A549 (cell line): ENCODE measurements at regions not wholly inside any gene's neighbourhood (a gene's known extent, or its start where the extent isn't known, plus 50 kb on each side); places are given as distances from the start of the nearest gene placed in this dataset.
A peak's percentile ranks its signal among the peaks of the same experiment; 100 is the strongest.
"Not testable (repeated sequence)": the region's sequence is repeated elsewhere in the genome, so short reads cannot be mapped to it uniquely, and the experiment has no call there.

ENCODE experiments used
- ATAC-seq, 2 experiments: fragments of 200-7000 bp in 1 of 2; fragments of >200 bp in 1 of 2; cut with Nextera tagmentation in 1 of 2; cut with Tn5 transposase in 1 of 2; 3 replicates each; pipeline versions ENCODE4 v1.8.0 to v1.9.1; 2018 to 2020; ENCODE audit warnings: mild to moderate bottlenecking in 1 of 2, moderate library complexity in 1 of 2
- CTCF ChIA-PET: fragments of 300-600 bp; sonication (Branson Sonifier 250); formaldehyde crosslinking; extraction: SDS; loops from one replicate; lab custom pipeline; 2021; ENCODE audit warnings: antibody characterized with exemption, inconsistent platforms; lab: Yijun Ruan, JAX
- POLR2A ChIA-PET: fragments of 350-600 bp; formaldehyde crosslinking; extraction: SDS; loops from one replicate; lab custom pipeline; 2021; ENCODE audit warnings: antibody characterized with exemption, inconsistent platforms; lab: Yijun Ruan, JAX
- DNase-seq, 2 experiments: peaks; one replicate each; pipeline versions ENCODE4 v3.0.0 to v3.0.0-alpha.2; 2011 to 2016; ENCODE audit warnings: low read depth in 1 of 2, low spot score in 1 of 2
- FAIRE-seq: peaks from 2 replicates; lab custom pipeline; 2011; peaks lifted over from hg19 to GRCh38; lab: Jason Lieb, UNC
- H3K27ac ChIP-seq, 2 experiments: fragments of >200 bp; sonication (Bioruptor Twin); formaldehyde crosslinking; 3 replicates each; pipeline ENCODE4 v1.5.1; 2016 to 2017
- H3K4me1 ChIP-seq: fragments of >200 bp; sonication (Bioruptor Twin); formaldehyde crosslinking; 3 replicates; pipeline ENCODE4 v1.6.1; 2016
- H3K4me2 ChIP-seq: fragments of >200 bp; sonication (Bioruptor Twin); formaldehyde crosslinking; 3 replicates; pipeline ENCODE4 v1.6.1; 2016
- H3K4me3 ChIP-seq: fragments of >200 bp; sonication (Bioruptor Twin); formaldehyde crosslinking; 3 replicates; pipeline ENCODE4 v1.5.1; 2016
- H3K9me3 ChIP-seq: fragments of >200 bp; sonication (Bioruptor Twin); formaldehyde crosslinking; 3 replicates; pipeline ENCODE4 v1.6.1; 2016
- CTCF ChIP-seq: fragments of >200 bp; sonication (Bioruptor Twin); formaldehyde crosslinking; IDR thresholded peaks from 3 replicates; pipeline ENCODE4 v1.5.1; 2016
- EHMT2 ChIP-seq: fragments of 200-600 bp; sonication (generic); IDR thresholded peaks from 2 replicates; pipeline ENCODE4 v1.6.1; 2016; ENCODE audit warnings: antibody characterized with exemption, low read depth, mild to moderate bottlenecking, moderate library complexity
- EP300 ChIP-seq, 2 experiments: fragments of >200 bp; sonication (Bioruptor Twin); formaldehyde crosslinking; IDR thresholded peaks; 2 replicates in 1 of 2; 3 replicates in 1 of 2; pipeline ENCODE4 v1.6.1; 2016 to 2017
- FOSB ChIP-seq: fragments of 250-450 bp; sonication (Bioruptor Pico); IDR thresholded peaks from 2 replicates; pipeline ENCODE4 v1.5.0; 2020; ENCODE audit warnings: mild to moderate bottlenecking, moderate library complexity
- FOSL2 ChIP-seq, 2 experiments: fragments of 450-650 bp in 1 of 2; fragments of >200 bp in 1 of 2; sonication (Bioruptor Twin) in 1 of 2; formaldehyde crosslinking; IDR thresholded peaks; 2 replicates each; pipeline versions ENCODE4 v1.5.0 to v1.6.1; 2016 to 2020; ENCODE audit warnings: mild to moderate bottlenecking in 1 of 2, moderate library complexity in 1 of 2
- HDAC2 ChIP-seq: fragments of 200-600 bp; sonication (generic); IDR thresholded peaks from 2 replicates; pipeline ENCODE4 v1.6.1; 2016
- MAFK ChIP-seq: fragments of 450-650 bp; IDR thresholded peaks from 2 replicates; pipeline ENCODE4 v1.6.1; 2014; ENCODE audit not compliant: partially characterized antibody
- MAZ ChIP-seq: fragments of 150-350 bp; IDR thresholded peaks from 2 replicates; pipeline ENCODE4 v1.6.1; 2014; ENCODE audit warnings: antibody characterized with exemption, low read depth, low read length, borderline replicate concordance
- MYC ChIP-seq: IDR thresholded peaks from 2 replicates; pipeline ENCODE4 v1.6.1; 2012; ENCODE audit warnings: mild to moderate bottlenecking, inconsistent platforms, low read length, improper control_type of control experiment, borderline replicate concordance
- POLR2AphosphoS2 ChIP-seq: conservative IDR thresholded peaks from 2 replicates; pipeline ENCODE4 v1.6.1; 2012; ENCODE audit warnings: low read length, improper control_type of control experiment, inconsistent platforms
- SMC3 ChIP-seq: fragments of >200 bp; sonication (Bioruptor Twin); formaldehyde crosslinking; IDR thresholded peaks from 3 replicates; pipeline ENCODE4 v1.6.1; 2018; ENCODE audit warnings: inconsistent platforms
- ZSCAN20 ChIP-seq: fragments of 250-450 bp; sonication (Bioruptor Pico); IDR thresholded peaks from 2 replicates; pipeline ENCODE4 v1.8.0; 2022; ENCODE audit warnings: mild to moderate bottlenecking, moderate library complexity
- whole genome bisulfite sequencing: methylation state at CpG from one replicate; pipeline ENCODE4 v1.1.6; 2017; ENCODE audit errors: missing lambda C conversion rate; 5-methylcytosine and 5-hydroxymethylcytosine counted together

- ATAC-seq; H3K4me2 ChIP-seq; POLR2A ChIA-PET; H3K4me1 ChIP-seq; H3K4me3 ChIP-seq; FAIRE-seq; CTCF ChIA-PET; H3K9me3 ChIP-seq; H3K27ac ChIP-seq; TF ChIP-seq FOSL2 (IDR thresholded peaks at IDR 0.05): not testable (repeated sequence)
- TF ChIP-seq FOSL2 (CRISPR knock-in tag; IDR thresholded peaks at IDR 0.05): 0 out of 2 replicates have a peak, but pooled peaks have one; percentile 23
- DNase-seq: peak in 1 of 2 experiments; percentile 47
- 41% methylated on average over 4 of the region's 6 CpGs for WGBS
These were observed 94.5 kb downstream of the TRIM69 start for GRCh38 chr15:44830692-44831408.

- ATAC-seq, H3K27ac ChIP-seq, H3K9me3 ChIP-seq, H3K4me1 ChIP-seq, CTCF ChIA-PET, H3K4me2 ChIP-seq, DNase-seq, FAIRE-seq, POLR2A ChIA-PET, H3K4me3 ChIP-seq: not testable (repeated sequence)
- WGBS: 93% methylated on average over 8 of the region's 8 CpGs
These were observed 95.0 kb downstream of the TRIM69 start for GRCh38 chr15:44831409-44831741.

- FAIRE-seq, ATAC-seq, H3K27ac ChIP-seq, H3K4me3 ChIP-seq, DNase-seq, H3K4me2 ChIP-seq, H3K4me1 ChIP-seq, H3K9me3 ChIP-seq, POLR2A ChIA-PET, CTCF ChIA-PET: not testable (repeated sequence)
- WGBS: 76% methylated on average over 5 of the region's 5 CpGs
These were observed 95.8 kb downstream of the TRIM69 start for GRCh38 chr15:44832133-44832532.

GRCh38 chr15:44833081-44833480, 96.8 kb downstream of the TRIM69 start:
- H3K4me2 ChIP-seq, FAIRE-seq, H3K27ac ChIP-seq, POLR2A ChIA-PET, DNase-seq, H3K4me1 ChIP-seq, H3K4me3 ChIP-seq, ATAC-seq, H3K9me3 ChIP-seq: not testable (repeated sequence)
- WGBS: 92% methylated on average over 5 of the region's 5 CpGs
- CTCF ChIA-PET: interaction anchor here (0.6 kb wide), 1 partner anchor 9 kb away, joined by 4 read pairs; no protein-coding TSS in a partner anchor

DNA sequence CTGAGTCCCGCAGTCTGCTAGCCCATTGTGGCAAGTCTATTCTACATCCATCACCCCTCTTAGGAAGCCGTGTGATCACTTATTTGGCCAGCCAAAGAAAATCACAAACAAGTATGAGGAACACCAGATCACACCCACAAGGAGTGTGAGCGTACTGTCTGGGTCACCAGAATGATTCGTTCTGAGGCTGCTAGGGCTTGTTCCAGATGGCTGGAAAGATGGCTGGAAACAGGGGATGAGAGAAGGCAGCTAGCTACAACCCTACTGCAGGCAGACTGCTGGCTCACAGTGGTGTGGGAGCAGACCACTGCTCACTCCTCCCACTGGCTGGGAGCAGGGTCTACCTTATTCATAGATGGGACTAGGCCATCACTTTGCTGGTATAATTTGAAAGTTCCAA, 97.4 kb downstream of the TRIM69 start:
- WGBS: 72% methylated on average over 3 of the region's 4 CpGs
- DNase-seq, H3K4me1 ChIP-seq, H3K27ac ChIP-seq, H3K4me3 ChIP-seq, H3K9me3 ChIP-seq, FAIRE-seq, CTCF ChIA-PET, ATAC-seq, POLR2A ChIA-PET, H3K4me2 ChIP-seq: not testable (repeated sequence)

GRCh38 chr15:44835082-44835481, 98.8 kb downstream of the TRIM69 start:
- POLR2A ChIA-PET, H3K4me1 ChIP-seq, FAIRE-seq, H3K9me3 ChIP-seq, H3K27ac ChIP-seq, DNase-seq, H3K4me2 ChIP-seq, ATAC-seq, H3K4me3 ChIP-seq: not testable (repeated sequence)
- CTCF ChIA-PET: interaction anchor here (1.0 kb wide), 1 partner anchor 18 kb away, joined by 5 read pairs; no protein-coding TSS in a partner anchor
- WGBS: 94% methylated on average over 5 of the region's 5 CpGs

GRCh38 chr15:44836094-44836493, 99.8 kb downstream of the TRIM69 start:
- Histone ChIP-seq H3K4me3 (no peak overlapping the region), H3K9me3 (no peaks in the 10 kb centered on the region), H3K4me1 (no peaks in the 10 kb centered on the region), H3K27ac (no peak overlapping the region), H3K4me2 (no peak overlapping the region)
- POLR2A ChIA-PET: no interaction called here
- DNase-seq: no peak
- 86% methylated on average over 4 of the region's 4 CpGs for WGBS
- ATAC-seq: no peak
- CTCF ChIA-PET: interaction anchor here (1.0 kb wide), 1 partner anchor 17 kb away, joined by 5 read pairs; no protein-coding TSS in a partner anchor
- TF ChIP-seq POLR2AphosphoS2 (no peak), CTCF (no peak), MYC (no peak), FOSB (CRISPR knock-in tag) (no peak), ZSCAN20 (CRISPR knock-in tag) (no peak), SMC3 (no peak), EP300 (IDR thresholded peaks at IDR 0.05) (no peak), HDAC2 (no peak), MAFK (no peak), MAZ (no peak), EHMT2 (no peak)
- FAIRE-seq: no peak

- DNase-seq, CTCF ChIA-PET, H3K4me3 ChIP-seq, POLR2A ChIA-PET, ATAC-seq, H3K9me3 ChIP-seq, H3K4me1 ChIP-seq, H3K27ac ChIP-seq, H3K4me2 ChIP-seq, FAIRE-seq: not testable (repeated sequence)
- 46% methylated on average over 3 of the region's 3 CpGs for WGBS
These were observed 102.6 kb downstream of the TRIM69 start for GRCh38 chr15:44838929-44839328.
